Fibroblast of the aortic adventitia (primary cell): ENCODE measurements at regions not wholly inside any gene's neighbourhood (a gene's known extent, or its start where the extent isn't known, plus 50 kb on each side); places are given as distances from the start of the nearest gene placed in this dataset.

Experiments
- DNase-seq: peaks from one replicate; pipeline ENCODE4 v3.0.0-alpha.2; 2010; ENCODE audit warnings: low read depth
- H3K4me3 ChIP-seq: 2 replicates; pipeline ENCODE4 v1.5.1; 2011; ENCODE audit warnings: low read depth, mild to moderate bottlenecking, control low read depth, low read length, moderate library complexity
- CTCF ChIP-seq: IDR thresholded peaks from 2 replicates; pipeline ENCODE4 v1.5.1; 2011; ENCODE audit warnings: mild to moderate bottlenecking, low read length, control low read depth, inconsistent platforms; ENCODE audit not compliant: insufficient read depth

- no peak for TF ChIP-seq CTCF
- no peak for DNase-seq
- no peak overlapping the region for H3K4me3 ChIP-seq
These were observed 1784.8 kb downstream of the PCDH9 start for GRCh38 chr13:65445340-65445739.

- H3K4me3 ChIP-seq = no peak overlapping the region
- DNase-seq = no peak
- no peak for TF ChIP-seq CTCF
These were observed 1794.5 kb downstream of the PCDH9 start for GRCh38 chr13:65435590-65435989.

GRCh38 chr13:65417953-65418352, 1812.2 kb downstream of the PCDH9 start:
- no peak for DNase-seq
- TF ChIP-seq CTCF = no peak

GRCh38 chr13:65416784-65417183, 1813.4 kb downstream of the PCDH9 start:
- TF ChIP-seq CTCF = no peak
- no peak overlapping the region for H3K4me3 ChIP-seq
- DNase-seq = no peak

More at GRCh38 chr13:65417953-65418352, 1812.2 kb downstream of the PCDH9 start:
- no peak overlapping the region for H3K4me3 ChIP-seq

GRCh38 chr13:65414187-65414586, 1815.9 kb downstream of the PCDH9 start:
- H3K4me3 ChIP-seq = no peak overlapping the region
- no peak for DNase-seq
- no peak for TF ChIP-seq CTCF

GRCh38 chr13:65411521-65411920, 1818.6 kb downstream of the PCDH9 start:
- no peak for TF ChIP-seq CTCF
- DNase-seq = no peak
- H3K4me3 ChIP-seq = no peak overlapping the region

- DNase-seq = no peak
- TF ChIP-seq CTCF = no peak
- H3K4me3 ChIP-seq = no peak overlapping the region
These were observed 1819.3 kb downstream of the PCDH9 start for GRCh38 chr13:65410791-65411190.
